ENCODE measurements at regions not wholly inside any gene's neighbourhood (a gene's known extent, or its start where the extent isn't known, plus 50 kb on each side); places are given as distances from the start of the nearest gene placed in this dataset.

DNA sequence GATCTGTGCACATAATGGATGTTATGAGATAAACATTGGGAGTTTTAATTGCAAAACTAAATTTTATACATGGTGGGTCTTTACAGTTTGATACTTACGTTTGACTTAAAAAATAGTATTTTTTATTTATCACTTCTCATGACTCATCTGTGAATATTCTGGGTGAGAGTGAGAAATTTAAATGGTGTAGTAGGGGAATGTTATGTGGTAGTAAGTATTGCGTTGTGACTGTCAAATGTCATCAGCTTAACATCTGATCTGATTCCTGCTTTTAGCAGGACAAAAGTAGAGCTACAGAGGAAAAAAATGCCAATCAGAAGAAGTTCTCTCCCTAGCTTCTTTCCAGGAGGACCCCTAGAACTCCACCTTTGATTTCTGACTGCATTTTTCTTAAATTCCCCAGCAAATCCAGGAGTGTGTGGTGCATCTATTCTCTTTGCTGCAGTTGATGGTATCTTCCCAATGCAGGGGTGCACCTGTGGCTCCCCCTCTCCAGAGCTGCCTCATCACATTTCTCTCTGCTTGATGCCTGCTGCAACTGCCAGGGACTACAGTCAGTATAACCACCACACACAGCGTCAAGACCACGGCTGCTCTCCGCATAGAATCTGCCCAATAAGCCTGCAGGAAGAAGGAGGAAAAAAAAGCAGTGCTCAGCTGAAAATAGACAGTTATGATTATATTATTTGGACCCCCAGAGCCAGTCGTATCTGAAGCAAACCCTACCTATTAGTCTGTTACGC is 151.3 kb upstream of the THUMPD2 start:
- Histone ChIP-seq H3K79me2 (ENCODE audit: control insufficient read depth, insufficient read depth, low read length) (no peaks in the 10 kb centered on the region), H3K9me3 (ENCODE audit: control insufficient read depth, insufficient read depth, low read depth, low read length) (no peaks in the 10 kb centered on the region), H3K27ac (ENCODE audit: insufficient read depth, low read length) (no peak overlapping the region), H3K4me2 (ENCODE audit: extremely low read depth, insufficient read depth, low read length) (no peak overlapping the region), H3K27me3 (ENCODE audit: control insufficient read depth, insufficient read depth, low read length) (no peaks in the 10 kb centered on the region), H3K36me3 (ENCODE audit: control insufficient read depth, insufficient read depth, low read length) (no peaks in the 10 kb centered on the region), H4K20me1 (ENCODE audit: control insufficient read depth, extremely low read depth, insufficient read depth, low read length) (no peaks in the 10 kb centered on the region), H3K9ac (ENCODE audit: insufficient read depth, low read length) (no peak overlapping the region), H3K4me3 (replicated peaks in 1 of 4; ENCODE audit: control extremely low read depth in 1 of 4, insufficient read depth in 1 of 4, low read depth in 3 of 4, low read length in 4 of 4) (no peak overlapping the region), H2AFZ (ENCODE audit: low read length) (no peak overlapping the region), H3K4me1 (ENCODE audit: control insufficient read depth, extremely low read depth, insufficient read depth, low read length) (no peaks in the 10 kb centered on the region)
- TF ChIP-seq, protein P1, sequence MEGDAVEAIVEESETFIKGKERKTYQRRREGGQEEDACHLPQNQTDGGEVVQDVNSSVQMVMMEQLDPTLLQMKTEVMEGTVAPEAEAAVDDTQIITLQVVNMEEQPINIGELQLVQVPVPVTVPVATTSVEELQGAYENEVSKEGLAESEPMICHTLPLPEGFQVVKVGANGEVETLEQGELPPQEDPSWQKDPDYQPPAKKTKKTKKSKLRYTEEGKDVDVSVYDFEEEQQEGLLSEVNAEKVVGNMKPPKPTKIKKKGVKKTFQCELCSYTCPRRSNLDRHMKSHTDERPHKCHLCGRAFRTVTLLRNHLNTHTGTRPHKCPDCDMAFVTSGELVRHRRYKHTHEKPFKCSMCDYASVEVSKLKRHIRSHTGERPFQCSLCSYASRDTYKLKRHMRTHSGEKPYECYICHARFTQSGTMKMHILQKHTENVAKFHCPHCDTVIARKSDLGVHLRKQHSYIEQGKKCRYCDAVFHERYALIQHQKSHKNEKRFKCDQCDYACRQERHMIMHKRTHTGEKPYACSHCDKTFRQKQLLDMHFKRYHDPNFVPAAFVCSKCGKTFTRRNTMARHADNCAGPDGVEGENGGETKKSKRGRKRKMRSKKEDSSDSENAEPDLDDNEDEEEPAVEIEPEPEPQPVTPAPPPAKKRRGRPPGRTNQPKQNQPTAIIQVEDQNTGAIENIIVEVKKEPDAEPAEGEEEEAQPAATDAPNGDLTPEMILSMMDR (conservative IDR thresholded peaks at IDR 0.05 in 1 of 2, IDR thresholded peaks at IDR 0.05 in 1 of 2; ENCODE audit: low read depth in 1 of 2, low read length in 2 of 2), result no peak
- TF ChIP-seq EZH2 (IDR thresholded peaks at IDR 0.05; ENCODE audit: low read length, missing control alignments), result no peak
- no peak for DNase-seq (ENCODE audit: low read depth in 2 of 2)

DNA sequence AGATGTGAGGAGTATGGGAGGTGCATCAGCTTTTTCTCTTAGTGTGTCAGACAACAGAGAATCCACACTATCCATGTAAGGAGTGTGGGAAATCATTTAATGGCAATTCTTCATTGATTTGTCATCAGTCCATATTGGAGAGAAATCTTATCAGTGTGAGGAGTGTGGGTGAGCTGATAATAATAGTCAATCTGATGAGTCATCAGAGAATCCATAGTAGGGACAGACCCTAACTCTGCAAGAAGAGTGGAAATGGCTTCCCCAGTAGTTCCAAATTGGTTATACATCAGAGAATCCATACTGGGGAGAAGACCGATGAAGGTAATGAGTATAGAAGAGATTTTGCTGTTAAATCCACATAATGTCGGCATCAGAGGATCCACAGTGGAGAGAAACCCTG is 150.5 kb upstream of the THUMPD2 start:
- Histone ChIP-seq H3K27ac (ENCODE audit: insufficient read depth, low read length) (no peak overlapping the region), H3K4me2 (ENCODE audit: extremely low read depth, insufficient read depth, low read length) (no peak overlapping the region), H2AFZ (ENCODE audit: low read length) (no peak overlapping the region), H3K36me3 (ENCODE audit: control insufficient read depth, insufficient read depth, low read length) (no peaks in the 10 kb centered on the region), H3K9me3 (ENCODE audit: control insufficient read depth, insufficient read depth, low read depth, low read length) (no peaks in the 10 kb centered on the region), H3K4me3 (replicated peaks in 1 of 4; ENCODE audit: control extremely low read depth in 1 of 4, insufficient read depth in 1 of 4, low read depth in 3 of 4, low read length in 4 of 4) (no peak overlapping the region), H4K20me1 (ENCODE audit: control insufficient read depth, extremely low read depth, insufficient read depth, low read length) (no peaks in the 10 kb centered on the region), H3K79me2 (ENCODE audit: control insufficient read depth, insufficient read depth, low read length) (no peaks in the 10 kb centered on the region), H3K27me3 (ENCODE audit: control insufficient read depth, insufficient read depth, low read length) (no peaks in the 10 kb centered on the region), H3K9ac (ENCODE audit: insufficient read depth, low read length) (no peak overlapping the region), H3K4me1 (ENCODE audit: control insufficient read depth, extremely low read depth, insufficient read depth, low read length) (no peaks in the 10 kb centered on the region)
- TF ChIP-seq EZH2 (IDR thresholded peaks at IDR 0.05; ENCODE audit: low read length, missing control alignments), result no peak
- TF ChIP-seq, protein P1 (conservative IDR thresholded peaks at IDR 0.05 in 1 of 2, IDR thresholded peaks at IDR 0.05 in 1 of 2; ENCODE audit: low read depth in 1 of 2, low read length in 2 of 2), result no peak
- no peak for DNase-seq (ENCODE audit: low read depth in 2 of 2)

DNA sequence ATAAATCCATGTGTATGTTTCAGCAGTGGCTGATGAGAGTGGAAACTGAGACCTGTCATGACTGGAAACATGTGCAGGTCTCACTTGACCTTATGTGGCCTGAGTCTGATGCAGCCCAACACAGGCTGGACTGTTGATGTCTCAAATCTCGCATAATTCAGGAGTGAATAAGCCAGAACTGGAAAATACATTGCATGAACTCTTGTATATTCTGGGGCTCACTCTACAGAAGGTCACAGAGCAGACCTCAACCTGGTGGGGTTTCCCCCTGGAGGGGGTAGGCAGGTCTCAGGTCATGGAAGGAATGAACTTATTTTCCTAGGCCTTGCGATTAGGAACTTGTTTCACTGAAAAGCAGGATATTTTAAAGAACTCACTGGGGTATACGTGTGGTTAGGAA is 146.3 kb upstream of the THUMPD2 start:
- TF ChIP-seq, protein P1 (conservative IDR thresholded peaks at IDR 0.05 in 1 of 2, IDR thresholded peaks at IDR 0.05 in 1 of 2; ENCODE audit: low read depth in 1 of 2, low read length in 2 of 2), result no peak
- TF ChIP-seq EZH2 (IDR thresholded peaks at IDR 0.05; ENCODE audit: low read length, missing control alignments), result no peak
- DNase-seq (ENCODE audit: low read depth in 2 of 2), result no peak
- H3K4me3 ChIP-seq (replicated peaks in 1 of 4; ENCODE audit: control extremely low read depth in 1 of 4, insufficient read depth in 1 of 4, low read depth in 3 of 4, low read length in 4 of 4), result no peak overlapping the region
- no peaks in the 10 kb centered on the region for H4K20me1 ChIP-seq (ENCODE audit: control insufficient read depth, extremely low read depth, insufficient read depth, low read length)
- H3K4me2 ChIP-seq (ENCODE audit: extremely low read depth, insufficient read depth, low read length), result no peak overlapping the region
- H3K9ac ChIP-seq (ENCODE audit: insufficient read depth, low read length), result no peak overlapping the region
- H3K27me3 ChIP-seq (ENCODE audit: control insufficient read depth, insufficient read depth, low read length), result no peaks in the 10 kb centered on the region
- no peaks in the 10 kb centered on the region for H3K79me2 ChIP-seq (ENCODE audit: control insufficient read depth, insufficient read depth, low read length)
- no peak overlapping the region for H2AFZ ChIP-seq (ENCODE audit: low read length)
- H3K4me1 ChIP-seq (ENCODE audit: control insufficient read depth, extremely low read depth, insufficient read depth, low read length), result no peaks in the 10 kb centered on the region
- H3K27ac ChIP-seq (ENCODE audit: insufficient read depth, low read length), result no peak overlapping the region
- no peaks in the 10 kb centered on the region for H3K36me3 ChIP-seq (ENCODE audit: control insufficient read depth, insufficient read depth, low read length)
- H3K9me3 ChIP-seq (ENCODE audit: control insufficient read depth, insufficient read depth, low read depth, low read length), result no peaks in the 10 kb centered on the region

All from fibroblast of lung (primary cell).